Neutrophil (primary cell): ENCODE measurements at regions not wholly inside any gene's neighbourhood (a gene's known extent, or its start where the extent isn't known, plus 50 kb on each side); places are given as distances from the start of the nearest gene placed in this dataset.

Experiments used
- H3K27ac ChIP-seq: fragments of 200-600 bp; sonication (generic); 2 replicates; pipeline ENCODE4 v1.5.1; 2016; ENCODE audit warnings: mild to moderate bottlenecking, moderate library complexity
- H3K27me3 ChIP-seq: fragments of 200-600 bp; sonication (generic); 2 replicates; pipeline ENCODE4 v1.6.0; 2016; ENCODE audit warnings: mild to moderate bottlenecking
- H3K36me3 ChIP-seq: fragments of 200-600 bp; sonication (generic); 2 replicates; pipeline ENCODE4 v1.5.1; 2017
- H3K4me1 ChIP-seq, 2 experiments: fragments of 200-600 bp in 1 of 2; sonication (generic) in 1 of 2; 1 replicate in 1 of 2; 2 replicates in 1 of 2; pipeline versions ENCODE4 v1.5.1 to v1.6.1; 2013 to 2016; ENCODE audit warnings: low read depth in 1 of 2, low read length in 1 of 2, mild to moderate bottlenecking in 1 of 2, moderate library complexity in 1 of 2; ENCODE audit not compliant: control insufficient read depth in 1 of 2, insufficient read depth in 1 of 2
- H3K4me3 ChIP-seq, 2 experiments: fragments of 200-600 bp in 1 of 2; sonication (generic) in 1 of 2; 1 replicate in 1 of 2; 2 replicates in 1 of 2; pipeline ENCODE4 v1.5.1; 2013 to 2016; ENCODE audit warnings: low read depth in 1 of 2, low read length in 1 of 2, mild to moderate bottlenecking in 1 of 2, moderate library complexity in 1 of 2
- H3K9me3 ChIP-seq: fragments of 200-600 bp; sonication (generic); 2 replicates; pipeline ENCODE4 v1.5.1; 2016
- CTCF ChIP-seq: fragments of 200-600 bp; sonication (generic); IDR thresholded peaks from 2 replicates; pipeline ENCODE4 v1.5.1; 2016; ENCODE audit warnings: antibody characterized with exemption

DNA sequence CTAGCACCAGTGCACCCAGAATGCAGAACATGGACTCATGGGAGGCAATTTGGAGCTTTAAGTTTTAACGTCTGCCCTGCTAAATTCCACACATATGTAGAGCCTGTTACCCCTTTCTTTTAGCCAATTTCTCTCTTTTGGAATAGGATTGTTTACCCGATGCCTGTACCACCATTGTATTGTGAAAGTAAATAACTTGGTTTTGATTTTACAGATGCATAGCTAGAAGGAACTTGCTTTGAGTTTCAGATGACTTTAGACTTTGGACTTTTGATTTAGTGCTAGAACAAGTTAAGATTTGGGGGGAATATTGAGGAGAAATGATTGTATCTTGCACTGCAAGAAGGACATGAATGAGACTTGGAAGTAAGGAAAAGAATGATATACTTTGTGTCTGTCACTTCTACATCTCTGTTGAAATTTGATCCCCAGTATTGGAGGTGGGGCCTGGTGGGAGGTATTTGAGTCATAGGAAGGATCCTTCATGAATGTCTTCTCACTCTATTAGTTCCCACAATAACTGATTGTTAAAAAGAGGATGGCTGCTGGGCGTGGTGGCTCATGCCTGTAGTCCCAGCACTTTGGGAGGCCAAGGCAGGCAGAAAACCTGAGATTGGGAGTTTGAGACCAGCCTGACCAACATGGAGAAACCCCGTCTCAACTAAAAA lies 794.8 kb upstream of the LCORL start:
- H3K36me3 ChIP-seq = no peaks in the 10 kb centered on the region
- no peak overlapping the region for H3K4me3 ChIP-seq
- no peak overlapping the region for H3K27ac ChIP-seq

GRCh38 chr4:18815779-18816173 lies 794.2 kb upstream of the LCORL start:
- no peaks in the 10 kb centered on the region for H3K4me1 ChIP-seq
- no peak overlapping the region for H3K4me3 ChIP-seq

More for the DNA sequence above, 794.8 kb upstream of the LCORL start:
- H3K9me3 ChIP-seq = no peaks in the 10 kb centered on the region
- no peak for TF ChIP-seq CTCF
- no peaks in the 10 kb centered on the region for H3K4me1 ChIP-seq
- H3K27me3 ChIP-seq = no peaks in the 10 kb centered on the region

DNA sequence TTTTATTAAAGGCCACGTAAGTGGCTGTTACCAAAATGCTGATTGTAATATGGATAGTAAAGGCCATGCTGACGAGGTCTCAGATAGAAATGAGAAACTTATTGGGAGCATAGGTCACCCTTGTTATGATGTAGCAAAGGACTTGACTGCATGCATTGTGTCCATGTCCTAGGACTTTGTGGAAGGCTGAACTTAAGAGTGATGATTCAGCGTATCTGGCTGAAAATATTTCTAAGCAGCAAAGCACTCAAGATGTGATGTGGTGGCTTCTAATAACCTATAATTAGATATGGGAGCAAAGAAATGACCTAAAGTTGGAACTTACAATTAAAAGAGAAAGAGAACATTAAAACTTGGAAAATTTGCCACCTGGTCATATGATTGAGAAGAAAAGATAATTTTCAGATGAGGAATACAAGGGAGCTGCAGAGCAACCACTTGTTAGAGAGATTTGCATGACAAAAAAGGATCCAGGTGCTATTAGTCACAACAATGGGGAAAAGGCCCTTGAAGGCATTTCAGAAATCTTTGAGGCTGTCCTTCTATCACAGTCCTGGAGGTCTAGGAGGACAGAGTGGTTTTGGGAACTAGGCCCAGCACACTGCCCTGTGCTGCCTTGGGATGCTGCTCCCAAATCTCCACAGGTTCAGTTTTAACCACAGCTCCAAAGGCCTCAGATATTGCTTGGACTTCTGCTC lies 793.7 kb upstream of the LCORL start:
- Histone ChIP-seq H3K4me3 (no peak overlapping the region), H3K27ac (no peak overlapping the region), H3K9me3 (no peaks in the 10 kb centered on the region), H3K27me3 (no peaks in the 10 kb centered on the region), H3K36me3 (no peaks in the 10 kb centered on the region), H3K4me1 (no peaks in the 10 kb centered on the region)
- TF ChIP-seq CTCF = no peak

More at GRCh38 chr4:18815779-18816173, 794.2 kb upstream of the LCORL start:
- no peaks in the 10 kb centered on the region for H3K27me3 ChIP-seq
- H3K36me3 ChIP-seq = no peaks in the 10 kb centered on the region
- no peaks in the 10 kb centered on the region for H3K9me3 ChIP-seq
- H3K27ac ChIP-seq = no peak overlapping the region
- no peak for TF ChIP-seq CTCF

DNA sequence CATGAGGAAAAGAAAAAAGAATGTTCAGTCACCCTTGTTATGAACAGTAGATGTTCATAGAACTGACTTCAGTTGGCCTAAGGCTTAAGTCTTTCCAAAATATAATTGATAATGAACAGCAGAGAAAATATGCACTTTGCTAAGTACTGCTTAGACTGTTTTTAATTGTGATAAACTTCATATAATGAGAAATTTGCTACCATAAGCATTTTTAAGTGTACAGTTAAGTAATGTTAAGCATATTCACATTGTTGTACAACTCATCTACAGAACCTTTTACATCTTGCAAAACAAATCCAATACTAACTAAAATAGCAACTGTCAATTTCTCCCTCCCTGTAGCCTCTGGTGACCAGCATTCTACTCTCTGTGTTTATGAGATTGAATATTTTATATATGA lies 792.2 kb upstream of the LCORL start:
- H3K27ac ChIP-seq = no peak overlapping the region
- no peaks in the 10 kb centered on the region for H3K27me3 ChIP-seq
- TF ChIP-seq CTCF = no peak
- H3K36me3 ChIP-seq = no peaks in the 10 kb centered on the region
- H3K9me3 ChIP-seq = no peaks in the 10 kb centered on the region
- no peak overlapping the region for H3K4me3 ChIP-seq
- H3K4me1 ChIP-seq = no peaks in the 10 kb centered on the region

DNA sequence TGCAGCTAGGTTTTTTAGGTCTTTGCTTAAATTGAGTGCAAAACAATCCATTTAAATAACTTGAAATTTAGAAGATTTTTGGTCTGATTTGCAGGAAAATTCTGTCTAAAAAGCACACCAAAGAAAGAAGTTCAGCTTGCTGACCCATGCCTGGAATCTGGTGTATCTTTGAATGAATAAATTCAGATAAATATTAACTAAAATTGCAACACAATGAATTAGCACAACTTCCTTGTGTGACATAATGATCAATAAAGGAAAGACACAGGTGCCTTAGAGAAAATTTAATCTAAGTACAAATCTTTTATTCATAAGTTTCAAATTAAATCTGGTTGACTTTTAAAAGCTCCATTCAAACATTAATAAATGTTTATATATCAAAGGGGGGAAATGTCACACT lies 791.5 kb upstream of the LCORL start:
- Histone ChIP-seq H3K4me3 (no peak overlapping the region), H3K4me1 (no peaks in the 10 kb centered on the region), H3K9me3 (no peaks in the 10 kb centered on the region), H3K36me3 (no peaks in the 10 kb centered on the region), H3K27ac (no peak overlapping the region), H3K27me3 (no peaks in the 10 kb centered on the region)
- no peak for TF ChIP-seq CTCF
